SK-N-SH treated with all-trans-retinoic acid at 6 μM for 48 hours (cell line): ENCODE measurements at regions not wholly inside any gene's neighbourhood (a gene's known extent, or its start where the extent isn't known, plus 50 kb on each side); places are given as distances from the start of the nearest gene placed in this dataset.

Experiments
- ATAC-seq: fragments of 200-7000 bp; cut with Tn5 transposase; 3 replicates; pipeline ENCODE4 v1.9.1; 2020; ENCODE audit warnings: mild to moderate bottlenecking, moderate library complexity
- BACH2 ChIP-seq: fragments of 250-450 bp; sonication (Bioruptor Pico); IDR thresholded peaks from 2 replicates; pipeline ENCODE4 v1.9.0; 2021; ENCODE audit warnings: mild to moderate bottlenecking, borderline replicate concordance
- CREB5 ChIP-seq: fragments of 250-450 bp; sonication (Bioruptor Pico); IDR thresholded peaks from 2 replicates; pipeline ENCODE4 v1.5.1; 2020; ENCODE audit warnings: low read depth, mild to moderate bottlenecking, moderate library complexity
- CSDC2 ChIP-seq: fragments of 250-450 bp; sonication (Bioruptor Pico); IDR thresholded peaks from 2 replicates; pipeline ENCODE4 v1.5.0; 2020; ENCODE audit warnings: mild to moderate bottlenecking, moderate library complexity
- CSRNP3 ChIP-seq: fragments of 250-450 bp; sonication (Bioruptor Pico); IDR thresholded peaks from 2 replicates; pipeline ENCODE4 v1.5.1; 2021; ENCODE audit warnings: mild to moderate bottlenecking, moderate library complexity
- ESRRG ChIP-seq: fragments of 250-450 bp; sonication (Bioruptor Pico); IDR thresholded peaks from 2 replicates; pipeline ENCODE4 v1.6.1; 2021; ENCODE audit warnings: mild to moderate bottlenecking
- GLIS3 ChIP-seq: fragments of 250-450 bp; sonication (Bioruptor Pico); IDR thresholded peaks from 2 replicates; pipeline ENCODE4 v1.5.0; 2020; ENCODE audit warnings: mild to moderate bottlenecking, moderate library complexity
- ISL1 ChIP-seq: fragments of 250-450 bp; sonication (Bioruptor Pico); IDR thresholded peaks from 2 replicates; pipeline ENCODE4 v2.1.2; 2022; ENCODE audit warnings: mild to moderate bottlenecking, moderate library complexity
- OSR1 ChIP-seq: fragments of 250-450 bp; sonication (Bioruptor Pico); IDR thresholded peaks from 2 replicates; pipeline ENCODE4 v1.8.0; 2022; ENCODE audit warnings: moderate library complexity, mild to moderate bottlenecking, inconsistent platforms
- PATZ1 ChIP-seq: fragments of 250-450 bp; sonication (Bioruptor Pico); IDR thresholded peaks from 2 replicates; pipeline ENCODE4 v1.8.0; 2020; ENCODE audit warnings: mild to moderate bottlenecking, moderate library complexity, borderline replicate concordance
- POU6F1 ChIP-seq: fragments of 250-450 bp; sonication (Bioruptor Pico); IDR thresholded peaks from 2 replicates; pipeline ENCODE4 v1.8.0; 2021; ENCODE audit warnings: low read depth, mild to moderate bottlenecking, moderate library complexity, borderline replicate concordance
- PPARA ChIP-seq: fragments of 250-450 bp; sonication (Bioruptor Pico); IDR thresholded peaks from 2 replicates; pipeline ENCODE4 v1.5.0; 2020; ENCODE audit warnings: mild to moderate bottlenecking, borderline replicate concordance
- RARB ChIP-seq: fragments of 250-450 bp; sonication (Bioruptor Pico); IDR thresholded peaks from 2 replicates; pipeline ENCODE4 v1.8.0; 2021; ENCODE audit warnings: mild to moderate bottlenecking, moderate library complexity
- SNAI2 ChIP-seq: fragments of 250-450 bp; sonication (Bioruptor Pico); IDR thresholded peaks from 2 replicates; pipeline ENCODE4 v1.5.0; 2020; ENCODE audit warnings: mild to moderate bottlenecking, moderate library complexity
- TCF4 ChIP-seq: fragments of 250-450 bp; sonication (Bioruptor Pico); IDR thresholded peaks from 2 replicates; pipeline ENCODE4 v1.8.0; 2021; ENCODE audit warnings: mild to moderate bottlenecking, moderate library complexity, borderline replicate concordance
- TOX ChIP-seq: fragments of 250-450 bp; sonication (Bioruptor Pico); IDR thresholded peaks from 2 replicates; pipeline ENCODE4 v1.8.0; 2021; ENCODE audit warnings: mild to moderate bottlenecking, moderate library complexity, borderline replicate concordance
- ZC3H10 ChIP-seq: fragments of 250-450 bp; sonication (Bioruptor Pico); IDR thresholded peaks from 2 replicates; pipeline ENCODE4 v1.5.1; 2021; ENCODE audit warnings: mild to moderate bottlenecking, moderate library complexity
- ZFP3 ChIP-seq: fragments of 250-450 bp; sonication (Bioruptor Pico); IDR thresholded peaks from 2 replicates; pipeline ENCODE4 v1.5.0; 2020; ENCODE audit warnings: mild to moderate bottlenecking, moderate library complexity
- ZFP30 ChIP-seq: fragments of 450-650 bp; formaldehyde crosslinking; IDR thresholded peaks from 2 replicates; pipeline ENCODE4 v1.5.0; 2022; ENCODE audit warnings: mild to moderate bottlenecking, moderate library complexity
- ZNF565 ChIP-seq: fragments of 450-650 bp; formaldehyde crosslinking; conservative IDR thresholded peaks from 2 replicates; pipeline ENCODE4 v1.5.0; 2020; ENCODE audit warnings: low read depth, mild to moderate bottlenecking, moderate library complexity
- ZNF8 ChIP-seq: fragments of 450-650 bp; formaldehyde crosslinking; IDR thresholded peaks from 2 replicates; pipeline ENCODE4 v1.5.0; 2020; ENCODE audit warnings: mild to moderate bottlenecking, moderate library complexity

- TF ChIP-seq ZNF8 (CRISPR knock-in tag), result no peak
Observed at GRCh38 chr2:128996078-128996477, 677.4 kb upstream of the HS6ST1 start (continued).

- TF ChIP-seq ISL1 (CRISPR knock-in tag) (no peak), ZFP30 (CRISPR knock-in tag) (no peak), PATZ1 (CRISPR knock-in tag) (no peak), ZNF565 (CRISPR knock-in tag) (no peak), SNAI2 (CRISPR knock-in tag) (no peak), BACH2 (CRISPR knock-in tag) (no peak), POU6F1 (CRISPR knock-in tag) (no peak), PPARA (CRISPR knock-in tag) (no peak), CREB5 (CRISPR knock-in tag) (no peak), ZFP3 (CRISPR knock-in tag) (no peak), ESRRG (CRISPR knock-in tag) (no peak), ZNF8 (CRISPR knock-in tag) (no peak), TCF4 (CRISPR knock-in tag) (no peak), CSRNP3 (no peak), ZC3H10 (no peak), RARB (CRISPR knock-in tag) (no peak), CSDC2 (no peak), OSR1 (CRISPR knock-in tag) (no peak), GLIS3 (CRISPR knock-in tag) (no peak), TOX (CRISPR knock-in tag) (no peak)
- ATAC-seq, result no peak
Observed at GRCh38 chr2:128997166-128997866, 678.6 kb upstream of the HS6ST1 start.

GRCh38 chr2:129001926-129002325, 683.3 kb upstream of the HS6ST1 start:
- TF ChIP-seq POU6F1 (CRISPR knock-in tag), result no peak
- no peak for ATAC-seq

GRCh38 chr2:129002751-129003150, 684.1 kb upstream of the HS6ST1 start:
- no peak for ATAC-seq
- TF ChIP-seq GLIS3 (CRISPR knock-in tag) (no peak), RARB (CRISPR knock-in tag) (no peak), TOX (CRISPR knock-in tag) (no peak), CSRNP3 (no peak), CREB5 (CRISPR knock-in tag) (no peak), ISL1 (CRISPR knock-in tag) (no peak), ZFP30 (CRISPR knock-in tag) (no peak)
